ENCODE measurements at regions not wholly inside any gene's neighbourhood (a gene's known extent, or its start where the extent isn't known, plus 50 kb on each side); places are given as distances from the start of the nearest gene placed in this dataset.

- TF ChIP-seq CTCF (IDR thresholded peaks at IDR 0.05) (no peak), POLR2AphosphoS5 (IDR thresholded peaks at IDR 0.05; ENCODE audit: low read depth, low read length) (no peak)
These were observed 88.4 kb upstream of the SLC25A13 start for GRCh38 chr7:96410126-96410839.
